Skeletal muscle cell (primary cell): ENCODE measurements at regions not wholly inside any gene's neighbourhood (a gene's known extent, or its start where the extent isn't known, plus 50 kb on each side); places are given as distances from the start of the nearest gene placed in this dataset.
A peak's percentile ranks its signal among the peaks of the same experiment; 100 is the strongest.

Experiments used
- DNase-seq: peaks from one replicate; pipeline ENCODE4 v3.0.0-alpha.2; 2010; ENCODE audit warnings: low read depth
- H3K4me3 ChIP-seq: 2 replicates; pipeline ENCODE4 v1.5.1; 2011; ENCODE audit warnings: low read depth, mild to moderate bottlenecking, control low read depth, low read length, moderate library complexity

GRCh38 chr6:56865081-56865875, 89.6 kb upstream of the BEND6 start:
- no peak for DNase-seq
- H3K4me3 ChIP-seq, result no peak overlapping the region

DNA sequence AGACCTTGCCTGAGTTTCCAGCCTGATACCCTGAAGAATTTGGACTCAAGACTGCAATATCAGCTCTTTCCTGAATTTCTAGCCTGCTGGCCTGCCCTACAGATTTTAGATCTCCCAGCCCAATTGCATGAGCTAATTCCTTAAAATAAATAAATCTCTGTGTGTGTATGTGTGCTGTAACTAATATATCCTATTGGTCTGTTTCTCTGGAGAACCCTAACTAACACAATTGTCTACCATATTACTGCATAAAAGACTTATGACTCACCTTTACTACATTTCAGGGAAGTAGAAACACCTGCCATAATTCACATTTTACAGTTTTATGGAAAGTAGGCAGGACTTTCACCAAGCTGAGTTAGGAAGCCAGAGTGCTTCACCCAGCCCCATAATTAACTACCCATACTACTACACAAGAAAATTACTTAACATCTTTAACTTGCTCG, 90.7 kb upstream of the BEND6 start:
- no peak for DNase-seq
- no peak overlapping the region for H3K4me3 ChIP-seq

DNA sequence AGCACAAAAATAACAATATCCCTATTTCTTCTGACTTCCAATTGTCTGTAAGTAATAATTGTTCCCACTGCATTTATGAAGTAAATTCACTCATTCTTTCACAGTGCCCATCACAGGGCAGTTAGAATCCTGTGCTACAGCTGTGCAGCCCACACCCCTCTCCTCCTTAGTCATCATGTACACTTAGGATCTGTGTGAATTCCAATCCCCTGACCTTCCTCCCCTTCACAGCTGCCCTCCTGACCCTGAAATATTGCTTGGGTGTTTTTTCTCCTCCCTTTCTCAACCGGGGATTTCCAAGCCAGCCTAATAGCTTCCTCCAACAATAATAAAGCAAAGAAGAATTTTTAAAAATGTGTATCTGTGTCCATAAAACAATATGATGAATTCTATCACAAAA, 91.5 kb upstream of the BEND6 start:
- DNase-seq, result peak; percentile 67
- no peak overlapping the region for H3K4me3 ChIP-seq

DNA sequence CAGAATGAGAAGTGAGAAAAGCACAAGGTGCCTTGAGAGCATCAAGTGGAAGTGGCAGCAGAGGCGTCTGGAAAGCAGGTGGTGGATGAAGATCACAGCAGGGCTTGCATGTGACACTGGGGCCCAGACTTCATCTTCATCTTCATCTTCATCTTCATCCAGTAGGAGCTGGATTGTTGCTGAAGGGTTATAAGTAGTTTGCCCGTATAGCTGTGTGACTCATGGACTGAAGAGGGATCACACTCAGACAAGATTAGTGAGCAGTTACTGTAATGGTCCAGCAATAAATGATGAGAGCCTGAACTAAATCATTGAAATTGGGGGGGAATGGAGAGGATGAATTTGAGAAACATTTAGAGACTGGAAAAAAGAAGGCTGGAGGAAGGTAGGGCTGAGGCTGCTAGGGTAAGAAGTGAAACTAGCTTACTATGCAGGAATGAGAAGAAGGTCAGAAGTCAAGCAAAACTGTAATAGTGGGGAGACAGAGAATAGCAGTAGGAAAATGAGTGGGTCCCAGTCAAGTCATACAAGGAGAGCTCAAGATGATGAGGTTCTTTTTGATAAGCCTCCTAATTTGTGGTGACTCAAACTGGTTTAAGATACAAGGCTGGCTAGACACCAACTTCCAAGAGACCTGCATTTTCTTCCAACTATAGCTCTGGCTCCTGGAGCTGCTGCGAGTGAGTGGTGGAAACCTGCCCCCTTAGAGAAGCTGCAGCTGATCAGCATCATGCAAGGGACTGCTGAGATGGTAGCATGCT, 92.3 kb upstream of the BEND6 start:
- no peak for DNase-seq
- no peak overlapping the region for H3K4me3 ChIP-seq

GRCh38 chr6:56860475-56860874, 94.4 kb upstream of the BEND6 start:
- DNase-seq, result no peak

DNA sequence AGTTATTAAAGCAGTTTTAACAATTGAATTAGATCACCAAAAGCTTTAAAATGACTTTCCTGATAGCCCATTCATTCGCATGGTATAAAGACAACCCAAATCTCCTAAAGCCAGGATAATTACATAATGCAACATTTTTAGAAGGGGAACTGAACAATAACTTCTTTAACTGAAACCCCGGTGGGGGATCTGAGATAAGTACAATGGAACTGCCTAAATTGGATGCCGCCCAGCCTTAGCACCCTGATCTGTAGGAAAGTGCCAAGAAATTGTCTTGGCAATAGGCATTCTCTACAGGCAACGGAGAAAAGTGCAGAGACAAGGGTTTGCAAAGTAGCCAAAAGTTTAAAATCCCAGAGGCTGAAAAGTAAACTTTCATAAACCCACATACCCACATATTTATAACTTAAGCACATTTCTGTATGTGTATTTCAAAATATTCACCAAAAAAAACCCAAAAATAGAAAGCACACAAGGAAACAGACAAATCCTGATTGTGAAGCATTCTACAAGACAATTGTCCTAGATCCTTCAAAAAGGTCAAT, 98.8 kb upstream of the BEND6 start:
- H3K4me3 ChIP-seq, result no peak overlapping the region
- no peak for DNase-seq

More at GRCh38 chr6:56860475-56860874, 94.4 kb upstream of the BEND6 start:
- H3K4me3 ChIP-seq, result no peak overlapping the region

GRCh38 chr6:56854086-56854485, 100.8 kb upstream of the BEND6 start:
- no peak overlapping the region for H3K4me3 ChIP-seq
- no peak for DNase-seq

GRCh38 chr6:56853541-56853940, 101.4 kb upstream of the BEND6 start:
- DNase-seq, result no peak
- no peak overlapping the region for H3K4me3 ChIP-seq

- H3K4me3 ChIP-seq, result peak overlapping the region; percentile 63
- no peak for DNase-seq
These were observed 102.5 kb upstream of the BEND6 start for GRCh38 chr6:56852260-56853010.

DNA sequence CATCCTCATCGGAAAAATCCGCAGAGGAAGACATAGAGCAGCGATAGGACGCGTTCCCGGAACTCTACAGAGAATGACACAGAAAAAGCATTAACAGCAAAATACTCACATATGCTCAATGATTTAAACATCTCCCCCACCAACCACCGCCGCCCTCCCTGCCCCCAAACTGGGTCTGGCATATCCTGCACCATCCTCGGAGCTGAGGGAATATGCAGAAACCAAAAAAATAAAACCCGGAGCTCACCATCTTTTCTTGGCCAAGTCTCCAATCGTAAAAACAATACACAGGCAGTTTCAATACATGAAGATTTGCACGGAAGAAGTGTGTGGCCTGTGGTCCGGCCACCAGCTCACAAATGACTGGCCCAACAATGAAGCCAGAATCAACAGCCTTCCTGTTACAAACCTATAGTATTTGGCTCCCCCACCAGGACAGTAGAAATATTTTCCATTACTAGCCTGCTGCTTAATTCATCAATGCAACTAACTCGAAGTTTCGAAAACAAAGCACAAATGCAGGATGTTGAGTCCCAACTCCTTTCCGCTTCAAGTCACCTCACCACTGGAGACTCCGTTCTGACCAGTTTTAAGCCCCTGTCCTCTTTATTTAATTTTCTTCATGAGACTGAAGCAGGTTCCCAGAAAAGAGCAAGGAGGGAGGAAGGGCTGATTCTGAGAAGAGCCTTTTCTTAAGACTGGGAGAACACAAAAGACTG, 103.2 kb upstream of the BEND6 start:
- DNase-seq, result peak; percentile 59
- peak overlapping the region; percentile 63 for H3K4me3 ChIP-seq

DNA sequence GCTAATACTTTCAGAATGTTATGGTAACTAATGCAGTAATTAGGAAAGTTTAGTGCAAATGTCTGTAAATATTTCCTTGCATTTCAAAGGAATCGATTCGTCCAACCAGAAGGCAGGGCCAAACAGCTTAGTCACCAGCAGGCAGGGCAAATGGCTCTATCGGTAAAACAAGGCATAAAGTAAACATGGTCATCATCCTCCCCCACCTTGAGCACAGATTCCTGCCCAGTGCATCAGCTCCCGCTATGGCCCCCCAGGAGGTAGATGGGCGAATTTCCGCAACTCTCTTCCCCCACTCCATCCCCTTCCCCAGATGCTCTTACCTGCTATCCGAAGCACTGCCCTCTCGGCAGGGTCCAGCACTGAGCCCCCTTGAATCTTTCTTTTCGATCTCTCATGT, 103.8 kb upstream of the BEND6 start:
- no peak for DNase-seq
- H3K4me3 ChIP-seq, result peak overlapping the region; percentile 63

DNA sequence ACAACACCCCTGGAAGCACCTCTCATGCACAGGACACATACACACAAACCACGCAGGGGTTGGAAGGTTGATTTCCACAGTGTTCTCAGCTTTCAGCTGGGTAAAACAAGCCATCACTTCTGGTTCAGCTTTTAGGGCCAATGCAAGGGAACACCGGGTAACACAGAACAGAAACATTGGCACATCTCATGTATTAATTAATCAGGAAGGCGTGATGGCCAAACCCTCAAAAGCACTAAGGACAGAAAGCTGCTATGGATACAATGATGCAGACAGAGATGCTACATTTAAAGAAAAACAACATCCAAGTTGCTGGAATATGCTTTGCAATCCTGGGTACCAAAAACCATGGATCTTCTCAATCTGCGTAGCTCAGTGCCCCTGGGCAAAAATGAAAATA, 104.3 kb upstream of the BEND6 start:
- no peak for DNase-seq
- H3K4me3 ChIP-seq, result peak overlapping the region; percentile 63

DNA sequence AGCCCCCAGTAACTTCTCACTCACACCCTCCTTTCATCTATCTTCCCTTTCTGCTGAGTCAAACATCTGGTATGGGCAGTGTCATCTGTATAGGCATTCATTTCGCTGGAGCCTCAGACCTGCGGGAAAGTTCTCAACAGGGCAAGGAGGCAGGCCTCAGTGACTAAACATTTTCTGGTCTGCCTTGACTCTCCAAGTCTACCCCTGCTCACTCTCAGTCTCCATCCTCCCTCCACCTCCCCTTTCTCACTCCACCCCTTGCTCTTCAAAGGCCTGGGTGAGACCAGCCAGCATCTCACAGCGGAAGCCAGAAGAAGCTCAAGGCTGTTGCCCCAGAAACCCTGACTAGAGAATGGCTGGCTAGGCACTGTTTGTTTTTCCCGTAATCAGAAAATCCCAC, 105.0 kb upstream of the BEND6 start:
- peak; percentile 48 for DNase-seq
- H3K4me3 ChIP-seq, result peak overlapping the region; percentile 63

GRCh38 chr6:56848105-56848504, 106.8 kb upstream of the BEND6 start:
- DNase-seq, result no peak
- H3K4me3 ChIP-seq, result no peak overlapping the region

DNA sequence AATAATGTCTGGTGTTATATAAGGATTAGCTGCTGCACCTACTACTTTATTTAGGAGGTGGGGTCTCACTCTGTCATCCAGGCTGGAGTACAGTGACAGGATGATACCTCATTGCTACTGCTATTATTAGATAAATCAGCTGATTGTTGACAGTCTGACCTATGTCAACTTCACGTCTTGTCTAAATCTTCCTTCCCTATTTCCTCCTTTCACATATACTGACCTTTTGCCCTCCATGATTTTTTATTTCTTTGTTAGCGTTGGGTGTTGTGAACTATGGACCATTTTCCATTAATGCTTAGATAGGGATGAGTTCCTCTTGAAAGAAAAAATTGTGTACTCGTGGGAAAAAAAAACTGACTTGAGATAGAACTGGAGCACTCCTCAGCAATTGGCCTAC, 109.9 kb upstream of the BEND6 start:
- no peak for DNase-seq
- no peak overlapping the region for H3K4me3 ChIP-seq

- H3K4me3 ChIP-seq, result peak overlapping the region; percentile 86
- peak; percentile 61 for DNase-seq
These were observed 111.2 kb upstream of the BEND6 start for GRCh38 chr6:56843476-56844349.

DNA sequence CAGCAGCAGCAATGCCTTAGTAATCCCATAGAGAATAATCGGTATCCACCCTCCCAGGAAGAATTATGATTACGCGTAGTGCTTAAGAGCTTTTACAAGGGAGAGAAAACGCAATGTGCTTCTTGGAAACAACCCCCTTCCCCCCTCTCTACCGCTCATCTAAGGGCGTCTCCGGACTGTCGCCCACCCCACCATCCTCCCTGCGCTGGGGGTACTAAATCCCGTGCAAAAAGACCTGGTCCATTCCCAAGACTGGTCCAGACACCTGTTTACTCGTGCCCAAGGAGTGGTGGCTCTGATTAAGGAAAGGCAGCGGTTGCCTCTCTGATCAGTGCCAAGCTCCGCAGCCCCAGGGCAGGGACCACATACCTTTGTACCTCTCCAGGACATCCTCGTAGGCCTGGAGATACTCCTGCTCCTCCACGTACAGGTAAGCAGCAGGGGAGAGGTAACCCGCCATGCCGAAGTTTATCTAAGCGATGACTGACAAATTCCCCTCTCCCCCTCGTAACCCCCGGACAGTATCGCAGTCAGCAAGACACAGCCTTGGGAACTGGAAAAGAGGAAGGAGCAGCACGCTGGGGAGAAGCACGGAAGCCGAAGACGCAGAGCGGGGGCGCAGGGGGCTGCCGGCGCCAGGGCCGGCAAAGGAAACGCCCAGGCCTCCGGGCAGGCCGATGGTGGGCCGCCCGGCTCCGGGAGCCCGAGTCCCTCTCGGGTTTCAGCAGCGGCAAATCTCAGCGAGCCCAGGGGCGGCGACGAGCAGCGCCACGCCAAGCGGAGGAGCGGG, 112.0 kb upstream of the BEND6 start:
- H3K4me3 ChIP-seq, result peak overlapping the region; percentile 86
- no peak for DNase-seq

DNA sequence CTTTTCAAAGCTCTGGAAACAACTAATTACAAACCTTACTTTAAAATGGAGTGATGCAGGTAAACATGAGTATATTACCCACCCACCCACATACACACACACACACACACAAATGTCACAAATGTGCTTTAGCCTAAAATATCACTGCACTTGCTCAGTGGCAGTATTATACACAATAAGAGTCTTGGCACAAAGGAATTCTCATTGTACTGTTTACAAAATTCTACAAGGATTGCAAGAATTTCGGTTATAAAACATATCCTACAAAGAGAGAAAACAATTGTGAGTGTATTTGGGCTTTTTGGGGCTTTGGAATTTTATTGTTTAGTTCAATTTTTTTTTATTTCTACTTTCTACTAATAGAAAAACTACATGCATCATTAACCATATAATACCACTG, 113.2 kb upstream of the BEND6 start:
- no peak for DNase-seq
- H3K4me3 ChIP-seq, result peak overlapping the region; percentile 86
